Activated T-helper 1 cell treated with Interleukin-2 at 50 U/mL for 16 hours (primary cell): ENCODE measurements at regions not wholly inside any gene's neighbourhood (a gene's known extent, or its start where the extent isn't known, plus 50 kb on each side); places are given as distances from the start of the nearest gene placed in this dataset.
"Not testable (repeated sequence)": the region's sequence is repeated elsewhere in the genome, so short reads cannot be mapped to it uniquely, and the experiment has no call there.

Experiments
- DNase-seq: peaks from one replicate; pipeline ENCODE4 v3.0.0-alpha.2; 2020; ENCODE audit warnings: low read depth

- DNase-seq = no peak
Measured at GRCh38 chr17:22138861-22139469, 446.6 kb downstream of the KCNJ18 start.

GRCh38 chr17:22142091-22142490 lies 449.8 kb downstream of the KCNJ18 start:
- no peak for DNase-seq

DNA sequence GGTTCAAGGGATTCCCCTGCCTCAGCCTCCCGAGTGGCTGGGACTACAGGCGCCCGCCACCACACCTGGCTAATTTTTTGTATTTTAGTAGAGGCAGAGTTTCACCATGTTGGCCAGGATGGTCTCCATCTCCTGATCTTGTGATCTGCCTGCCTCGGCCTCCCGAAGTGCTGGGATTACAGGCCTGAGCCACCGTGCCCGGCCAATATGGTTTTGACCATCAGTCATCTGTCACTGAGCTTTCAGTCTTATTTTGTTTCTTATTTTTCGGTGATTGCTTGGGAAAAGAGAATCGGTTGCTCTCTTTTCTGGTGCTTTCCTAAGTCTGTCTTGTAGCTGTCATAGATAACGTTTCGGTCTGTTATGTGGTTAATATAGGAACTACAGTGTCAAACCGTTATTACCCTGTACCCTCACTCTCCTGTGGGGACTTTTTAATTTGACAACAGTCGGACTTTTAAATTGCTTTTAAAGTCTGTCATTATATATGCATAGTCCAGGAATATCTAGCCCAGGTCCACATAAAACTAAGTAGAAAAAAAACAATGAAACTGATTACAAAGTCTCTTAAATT lies 453.4 kb downstream of the KCNJ18 start:
- no peak for DNase-seq

GRCh38 chr17:22158364-22158763 lies 466.0 kb downstream of the KCNJ18 start:
- DNase-seq = no peak

DNA sequence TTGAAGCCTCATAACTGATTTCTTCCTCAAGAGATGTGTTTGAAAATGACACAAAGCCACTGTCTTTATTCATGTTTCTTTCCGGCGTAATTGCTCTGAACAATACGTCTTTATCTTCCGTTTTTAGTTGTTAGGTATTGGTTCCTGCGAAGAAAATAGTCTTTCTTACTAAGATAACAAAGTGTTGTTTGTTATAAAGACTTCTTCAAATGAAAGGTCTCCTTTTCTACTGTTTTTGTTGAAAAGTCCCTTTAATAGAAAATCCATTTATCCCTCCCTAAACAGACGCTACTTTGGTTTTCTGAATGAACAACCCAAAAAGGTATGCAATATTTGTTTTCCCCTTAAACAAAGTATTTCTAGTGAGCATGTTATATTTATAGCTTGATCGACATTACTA lies 469.1 kb downstream of the KCNJ18 start:
- DNase-seq = no peak

DNA sequence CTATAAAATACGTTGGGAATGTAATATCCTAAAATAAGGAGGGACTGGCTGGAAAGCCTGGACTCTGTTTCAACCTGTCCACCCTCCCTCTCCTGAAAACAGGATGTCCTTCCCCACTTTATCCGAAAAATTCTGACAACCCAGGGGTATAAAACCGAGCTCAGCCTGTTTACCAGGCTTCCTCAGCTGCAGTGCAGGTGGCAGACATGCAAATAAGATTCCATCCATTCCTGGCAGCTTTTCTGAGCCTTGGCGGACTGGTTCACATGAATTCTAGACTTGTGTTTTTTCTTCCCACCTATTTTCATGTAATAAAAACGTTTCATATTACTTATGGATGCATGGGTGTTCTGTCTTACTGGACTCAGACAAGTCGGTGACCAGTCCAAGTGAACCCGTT lies 479.3 kb downstream of the KCNJ18 start:
- no peak for DNase-seq

- no peak for DNase-seq
Measured at GRCh38 chr17:22193113-22193512, 500.8 kb downstream of the KCNJ18 start.

DNA sequence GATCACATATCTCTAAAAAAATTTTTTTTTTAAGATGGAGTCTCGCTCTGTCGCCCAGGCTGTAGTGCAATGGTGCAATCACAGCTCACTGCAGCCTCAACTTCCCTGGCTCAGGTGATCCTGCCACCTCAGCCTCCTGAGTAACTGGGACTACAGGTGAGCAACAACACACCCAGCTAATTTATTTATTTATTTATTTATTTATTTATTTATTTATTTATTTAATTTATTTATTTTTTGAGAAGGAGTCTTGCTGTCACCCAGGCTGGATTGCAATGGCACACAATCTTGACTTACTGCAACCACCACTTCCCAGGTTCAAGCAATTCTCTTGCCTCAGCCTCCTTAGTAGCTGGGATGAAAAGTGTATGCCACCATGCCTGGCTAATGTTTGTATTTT lies 507.9 kb downstream of the KCNJ18 start:
- DNase-seq = not testable (repeated sequence)

GRCh38 chr17:22202702-22203101 lies 510.4 kb downstream of the KCNJ18 start:
- no peak for DNase-seq

DNA sequence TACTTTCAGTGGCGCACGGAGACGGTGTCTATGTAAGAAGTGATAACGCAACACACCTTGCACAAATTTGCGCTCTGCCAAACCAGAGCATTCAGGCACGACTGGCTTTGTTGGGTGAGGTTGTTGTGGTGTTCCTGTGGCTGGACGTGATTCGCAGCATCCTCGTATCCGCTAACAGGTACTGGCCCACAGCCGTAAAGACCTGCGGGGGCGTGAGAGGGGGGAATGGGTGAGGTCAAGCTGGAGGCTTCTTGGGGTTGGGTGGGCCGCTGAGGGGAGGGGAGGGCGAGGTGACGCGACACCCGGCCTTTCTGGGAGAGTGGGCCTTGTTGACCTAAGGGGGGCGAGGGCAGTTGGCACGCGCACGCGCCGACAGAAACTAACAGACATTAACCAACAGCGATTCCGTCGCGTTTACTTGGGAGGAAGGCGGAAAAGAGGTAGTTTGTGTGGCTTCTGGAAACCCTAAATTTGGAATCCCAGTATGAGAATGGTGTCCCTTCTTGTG lies 510.9 kb downstream of the KCNJ18 start:
- no peak for DNase-seq

DNA sequence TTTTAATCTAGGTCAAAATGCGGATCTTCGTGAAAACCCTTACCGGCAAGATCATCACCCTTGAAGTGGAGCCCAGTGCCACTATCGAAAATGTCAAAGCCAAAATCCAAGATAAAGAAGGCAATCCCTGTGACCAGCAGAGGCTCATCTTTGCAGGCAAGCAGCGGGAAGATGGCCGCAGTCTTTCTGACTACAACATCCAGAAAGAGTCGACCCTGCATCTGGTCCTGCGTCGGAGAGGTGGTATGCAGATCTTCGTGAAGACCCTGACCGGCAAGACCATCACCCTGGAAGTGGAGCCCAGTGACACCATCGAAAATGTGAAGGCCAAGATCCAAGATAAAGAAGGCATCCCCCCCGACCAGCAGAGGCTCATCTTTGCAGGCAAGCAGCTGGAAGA lies 511.8 kb downstream of the KCNJ18 start:
- DNase-seq = not testable (repeated sequence)

- DNase-seq = not testable (repeated sequence)
Measured at GRCh38 chr17:22210212-22210611, 517.9 kb downstream of the KCNJ18 start.

- not testable (repeated sequence) for DNase-seq
Measured at GRCh38 chr17:22213169-22213568, 520.8 kb downstream of the KCNJ18 start.

- DNase-seq = no peak
Measured at GRCh38 chr17:22217135-22217534, 524.8 kb downstream of the KCNJ18 start.

DNA sequence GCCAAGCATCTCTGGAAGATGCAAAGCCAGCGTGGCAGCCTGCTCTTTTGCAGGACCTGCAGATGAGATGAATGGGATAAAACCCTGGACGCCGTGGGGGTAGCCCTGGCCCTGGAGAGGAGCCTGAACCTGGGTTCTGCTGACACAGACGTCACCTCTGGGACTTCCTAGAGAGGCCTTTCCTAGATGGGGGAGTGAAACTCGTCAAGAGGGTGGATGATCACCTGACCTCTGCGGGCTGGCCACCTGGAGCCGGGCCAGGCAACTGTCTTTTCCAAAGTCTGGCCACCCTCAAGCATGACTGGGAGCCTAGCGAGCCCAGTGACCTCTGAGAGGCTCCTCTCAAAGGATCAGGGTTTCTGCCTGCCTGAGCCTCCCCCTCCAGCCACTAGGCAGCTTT lies 529.0 kb downstream of the KCNJ18 start:
- DNase-seq = no peak

GRCh38 chr17:22226477-22226876 lies 534.2 kb downstream of the KCNJ18 start:
- DNase-seq = not testable (repeated sequence)

DNA sequence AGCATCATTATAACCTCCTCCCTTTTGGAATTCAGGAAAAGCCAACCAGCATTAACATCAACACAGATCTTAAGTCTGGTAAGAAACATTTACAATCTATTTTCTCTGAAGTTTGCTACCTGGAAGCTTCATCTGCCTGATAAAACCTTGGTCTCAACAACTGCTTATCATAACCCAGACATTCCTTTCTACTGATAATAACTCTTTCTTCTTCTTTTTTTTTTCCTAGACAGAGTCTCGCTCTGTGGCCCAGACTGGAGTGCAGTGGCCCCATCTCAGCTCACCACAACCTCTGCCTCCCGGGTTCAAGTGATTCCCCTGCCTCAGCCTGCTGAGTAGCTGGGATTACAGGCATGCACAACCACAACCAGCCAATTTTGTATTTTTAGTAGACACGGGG lies 534.6 kb downstream of the KCNJ18 start:
- DNase-seq = not testable (repeated sequence)

DNA sequence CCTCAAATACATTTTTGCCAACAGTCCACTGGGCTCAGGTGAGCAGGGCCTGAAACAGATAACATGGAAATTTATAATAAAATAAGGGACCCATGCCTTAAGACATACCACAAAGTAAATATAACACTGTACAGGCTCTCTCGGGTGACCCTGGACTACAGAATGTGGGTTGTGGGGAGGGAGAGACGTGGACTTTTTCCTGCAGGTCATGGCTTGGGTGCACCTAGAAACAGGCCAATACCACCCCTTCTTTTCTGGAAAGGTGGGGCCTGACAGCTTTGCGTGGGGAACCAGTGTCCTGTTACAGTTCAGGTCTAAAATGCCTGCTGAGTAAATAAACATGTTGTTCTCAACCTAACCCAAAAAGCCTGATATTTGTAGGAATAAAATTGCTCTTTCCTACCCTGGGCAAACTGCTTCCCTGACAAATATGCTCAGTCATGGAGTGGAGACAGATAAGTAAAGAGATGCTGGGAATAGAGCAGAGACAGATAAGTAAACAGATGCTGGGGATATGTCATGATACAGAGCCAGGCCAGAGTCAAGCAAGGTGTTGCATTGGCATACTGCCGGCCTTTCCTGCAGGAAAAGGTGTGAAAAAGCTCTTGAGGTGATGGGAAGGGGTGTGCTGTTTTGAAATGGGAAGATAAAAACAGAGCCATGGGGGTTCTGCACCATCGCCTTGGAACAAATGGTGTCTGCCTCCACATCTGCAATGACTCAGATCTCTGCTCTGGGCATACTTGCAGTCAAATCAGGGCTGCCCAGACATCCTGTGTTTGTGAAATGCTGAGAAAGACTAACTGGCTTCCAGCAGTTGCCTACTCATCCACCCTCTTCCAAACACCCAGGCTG lies 535.6 kb downstream of the KCNJ18 start:
- not testable (repeated sequence) for DNase-seq

- not testable (repeated sequence) for DNase-seq
Measured at GRCh38 chr17:22229821-22230220, 537.5 kb downstream of the KCNJ18 start.

- no peak for DNase-seq
Measured at GRCh38 chr17:22233382-22233781, 541.1 kb downstream of the KCNJ18 start.

DNA sequence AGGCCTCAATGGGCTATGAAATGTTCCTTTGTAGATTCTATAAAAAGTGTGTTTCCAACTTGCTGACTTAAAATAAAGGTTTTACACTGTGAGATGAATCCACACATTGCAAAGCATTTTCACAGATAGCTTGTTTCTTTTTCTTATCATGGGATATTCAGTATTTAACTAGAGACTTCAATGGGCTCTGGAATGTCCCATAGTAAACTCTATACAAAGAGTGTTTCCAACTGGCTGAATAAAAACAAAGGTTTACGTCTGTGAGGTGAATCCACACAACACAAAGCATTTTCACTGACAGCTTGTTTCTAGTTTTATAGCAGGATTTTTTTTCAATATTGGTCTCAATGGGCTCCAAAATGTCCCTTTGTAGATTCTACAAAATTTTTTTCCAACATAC lies 550.1 kb downstream of the KCNJ18 start:
- DNase-seq = no peak

DNA sequence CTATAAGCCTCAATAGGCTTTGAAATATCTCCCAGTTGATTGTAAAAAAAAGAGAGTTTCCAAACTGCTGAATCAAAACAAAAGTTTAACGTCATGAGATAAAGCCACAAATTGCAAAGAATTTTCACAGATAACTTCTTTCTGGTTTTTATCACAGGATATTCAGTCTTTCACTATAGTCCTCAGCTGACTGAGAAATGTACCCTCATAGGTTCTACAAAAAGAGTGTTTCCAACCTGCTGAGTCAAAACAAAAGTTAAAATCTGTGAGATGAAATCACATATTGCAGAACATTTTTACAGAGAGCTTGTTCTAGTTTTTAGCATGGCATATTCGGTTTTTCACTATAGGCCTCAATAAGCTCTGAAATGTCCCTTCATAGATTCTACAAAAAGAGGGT lies 559.2 kb downstream of the KCNJ18 start:
- DNase-seq = no peak

GRCh38 chr17:22253007-22253406 lies 560.7 kb downstream of the KCNJ18 start:
- no peak for DNase-seq
